A673 (cell line): ENCODE measurements at regions not wholly inside any gene's neighbourhood (a gene's known extent, or its start where the extent isn't known, plus 50 kb on each side); places are given as distances from the start of the nearest gene placed in this dataset.

Source experiments
- BruUV-seq: library from RNA; stranded (reverse); fragments of 400-500 nt; replicated peaks from 2 replicates; lab custom pipeline; 2021; lab: Mats Ljungman, UMichigan
- CTCF ChIA-PET: fragments of 300-600 bp; sonication (Branson Sonifier 250); formaldehyde crosslinking; loops from one replicate; lab custom pipeline; 2022; ENCODE audit warnings: antibody characterized with exemption; lab: Charles Lee
- POLR2A ChIA-PET: fragments of 300-600 bp; sonication (Branson Sonifier 250); formaldehyde crosslinking; loops from one replicate; lab custom pipeline; 2022; ENCODE audit warnings: antibody characterized with exemption; ENCODE audit not compliant: low non-redundant PET; lab: Charles Lee
- DNase-seq: peaks from one replicate; pipeline ENCODE4 v3.0.0-alpha.2; 2015; ENCODE audit warnings: low spot score
- H3K27ac ChIP-seq: fragments of 200-600 bp; sonication (generic); 2 replicates; pipeline ENCODE4 v1.5.1; 2016; ENCODE audit warnings: mixed run types, low read depth, mild to moderate bottlenecking, mixed read lengths, antibody characterized with exemption, low read length; ENCODE audit not compliant: poor library complexity, severe bottlenecking
- H3K27me3 ChIP-seq: fragments of 200-600 bp; sonication (generic); replicated peaks from 2 replicates; pipeline ENCODE4 v1.6.1; 2017; ENCODE audit warnings: mixed run types, low read depth, mild to moderate bottlenecking, mixed read lengths, antibody characterized with exemption, low read length; ENCODE audit not compliant: insufficient read depth, poor library complexity
- H3K36me3 ChIP-seq: fragments of 200-600 bp; sonication (generic); 2 replicates; pipeline ENCODE4 v1.6.1; 2016; ENCODE audit warnings: mixed run types, mild to moderate bottlenecking, mixed read lengths, antibody characterized with exemption, low read length; ENCODE audit not compliant: insufficient read depth, poor library complexity, severe bottlenecking
- H3K4me1 ChIP-seq: fragments of 200-600 bp; sonication (generic); 2 replicates; pipeline ENCODE4 v1.6.1; 2017; ENCODE audit warnings: mixed run types, mild to moderate bottlenecking, mixed read lengths, antibody characterized with exemption, low read length; ENCODE audit not compliant: insufficient read depth, poor library complexity, severe bottlenecking
- H3K4me3 ChIP-seq: fragments of 200-600 bp; sonication (generic); 2 replicates; pipeline ENCODE4 v1.5.1; 2016; ENCODE audit warnings: low read depth, mixed run types, mild to moderate bottlenecking, mixed read lengths, low read length; ENCODE audit not compliant: poor library complexity, severe bottlenecking
- H3K9me3 ChIP-seq: fragments of 200-600 bp; sonication (generic); 2 replicates; pipeline ENCODE4 v1.6.1; 2016; ENCODE audit warnings: mixed run types, low read depth, mild to moderate bottlenecking, mixed read lengths, antibody characterized with exemption, low read length; ENCODE audit not compliant: poor library complexity, severe bottlenecking
- EZH2 ChIP-seq: fragments of 200-600 bp; sonication (generic); IDR thresholded peaks from 2 replicates; pipeline ENCODE4 v1.6.1; 2017; ENCODE audit warnings: borderline replicate concordance, low read depth, mild to moderate bottlenecking, mixed read lengths, antibody characterized with exemption, low read length; ENCODE audit not compliant: poor library complexity, severe bottlenecking
- intact Hi-C: fragments of 100-400 bp; cut with micrococcal nuclease; formaldehyde crosslinking; loops from one replicate; pipeline ENCODE4 v1.10.0; 2022; ENCODE audit not compliant: unreplicated experiment
- TF ChIP-seq, protein P1 (sequence below): fragments of 300-800, 200-600 bp; sonication (generic); conservative IDR thresholded peaks from 2 replicates; pipeline ENCODE4 v1.5.1; 2017; ENCODE audit warnings: low read depth, mild to moderate bottlenecking, antibody characterized with exemption, low read length, moderate library complexity, mixed read lengths

DNA sequence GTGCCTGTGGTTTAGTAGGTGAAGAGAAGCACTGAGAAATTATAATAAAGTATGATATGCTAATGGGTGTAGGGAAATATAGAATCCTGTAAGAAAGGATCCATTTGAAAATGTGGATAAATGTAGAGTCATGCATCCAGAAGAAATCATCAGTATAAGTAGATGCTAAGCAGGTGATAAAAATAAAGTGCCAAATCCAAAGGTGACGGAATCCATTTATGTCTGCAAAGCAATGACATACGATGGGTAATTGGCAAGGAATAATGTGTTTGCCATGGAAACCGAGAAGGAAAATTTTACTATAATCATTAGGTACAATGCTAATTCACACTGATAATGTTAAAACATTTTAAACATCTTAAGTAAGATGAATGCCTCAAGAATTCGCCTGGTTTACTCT is 163.0 kb downstream of the OPN5 start:
- TF ChIP-seq, protein P1, sequence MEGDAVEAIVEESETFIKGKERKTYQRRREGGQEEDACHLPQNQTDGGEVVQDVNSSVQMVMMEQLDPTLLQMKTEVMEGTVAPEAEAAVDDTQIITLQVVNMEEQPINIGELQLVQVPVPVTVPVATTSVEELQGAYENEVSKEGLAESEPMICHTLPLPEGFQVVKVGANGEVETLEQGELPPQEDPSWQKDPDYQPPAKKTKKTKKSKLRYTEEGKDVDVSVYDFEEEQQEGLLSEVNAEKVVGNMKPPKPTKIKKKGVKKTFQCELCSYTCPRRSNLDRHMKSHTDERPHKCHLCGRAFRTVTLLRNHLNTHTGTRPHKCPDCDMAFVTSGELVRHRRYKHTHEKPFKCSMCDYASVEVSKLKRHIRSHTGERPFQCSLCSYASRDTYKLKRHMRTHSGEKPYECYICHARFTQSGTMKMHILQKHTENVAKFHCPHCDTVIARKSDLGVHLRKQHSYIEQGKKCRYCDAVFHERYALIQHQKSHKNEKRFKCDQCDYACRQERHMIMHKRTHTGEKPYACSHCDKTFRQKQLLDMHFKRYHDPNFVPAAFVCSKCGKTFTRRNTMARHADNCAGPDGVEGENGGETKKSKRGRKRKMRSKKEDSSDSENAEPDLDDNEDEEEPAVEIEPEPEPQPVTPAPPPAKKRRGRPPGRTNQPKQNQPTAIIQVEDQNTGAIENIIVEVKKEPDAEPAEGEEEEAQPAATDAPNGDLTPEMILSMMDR: no peak
- TF ChIP-seq EZH2: no peak
- Histone ChIP-seq H3K4me3 (no peak overlapping the region), H3K4me1 (no peaks in the 10 kb centered on the region), H3K27me3 (no peaks in the 10 kb centered on the region), H3K36me3 (no peaks in the 10 kb centered on the region), H3K27ac (no peak overlapping the region), H3K9me3 (no peaks in the 10 kb centered on the region)
- POLR2A ChIA-PET: no interaction called here
- no TSS peak for BruUV-seq
- CTCF ChIA-PET: no interaction called here
- intact Hi-C loops: no loop called here
- DNase-seq: no peak

DNA sequence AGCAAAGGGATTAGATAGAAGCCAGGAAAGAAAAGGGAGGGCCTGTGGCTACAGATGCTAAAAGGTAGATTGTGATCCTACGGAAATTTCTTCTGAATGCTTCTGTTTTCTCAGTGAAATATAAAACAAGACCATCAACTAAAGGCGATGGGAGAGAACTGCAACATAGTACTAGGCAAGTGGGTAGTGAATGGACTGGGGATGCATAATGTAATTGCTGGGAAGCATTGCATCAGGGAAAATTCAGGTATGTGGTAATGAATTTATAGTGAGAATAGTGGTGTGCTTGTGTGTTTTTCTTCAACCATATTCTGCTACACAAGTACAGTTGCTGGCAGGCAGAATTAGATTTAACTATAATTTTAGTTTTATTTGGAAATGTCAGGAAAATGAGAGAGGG is 156.6 kb downstream of the OPN5 start:
- Histone ChIP-seq H3K27ac (no peak overlapping the region), H3K4me1 (no peaks in the 10 kb centered on the region), H3K4me3 (no peak overlapping the region), H3K9me3 (no peaks in the 10 kb centered on the region), H3K36me3 (no peaks in the 10 kb centered on the region), H3K27me3 (no peaks in the 10 kb centered on the region)
- POLR2A ChIA-PET: no interaction called here
- CTCF ChIA-PET: no interaction called here
- no peak for DNase-seq
- intact Hi-C loops: no loop called here
- TF ChIP-seq, protein P1: no peak
- no peak for TF ChIP-seq EZH2
- no TSS peak for BruUV-seq

DNA sequence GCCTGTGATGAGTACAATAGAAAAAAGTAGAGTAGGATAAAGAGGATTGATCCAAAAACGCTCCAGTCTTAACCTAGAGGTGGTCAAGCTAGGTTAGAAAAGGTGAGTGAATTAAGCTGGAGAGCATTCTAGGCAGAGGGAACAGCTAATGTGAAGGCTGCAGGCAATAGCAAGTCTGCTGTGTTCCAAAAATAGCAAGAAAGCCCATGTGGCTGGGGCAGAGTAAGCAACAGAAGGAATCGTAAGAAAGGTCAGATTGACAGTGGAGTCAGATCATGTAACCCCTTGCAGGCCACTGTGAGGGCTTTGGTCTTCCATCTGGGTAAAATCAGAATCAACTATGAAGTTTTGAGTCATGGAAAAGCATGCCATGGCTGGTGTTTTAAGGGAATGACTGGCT is 155.0 kb downstream of the OPN5 start:
- CTCF ChIA-PET: no interaction called here
- Histone ChIP-seq H3K27ac (no peak overlapping the region), H3K9me3 (no peaks in the 10 kb centered on the region), H3K4me3 (no peak overlapping the region), H3K27me3 (no peaks in the 10 kb centered on the region), H3K36me3 (no peaks in the 10 kb centered on the region), H3K4me1 (no peaks in the 10 kb centered on the region)
- no peak for DNase-seq
- intact Hi-C loops: no loop called here
- POLR2A ChIA-PET: no interaction called here
- no TSS peak for BruUV-seq
- no peak for TF ChIP-seq EZH2
- TF ChIP-seq, protein P1: no peak
